SU-DHL-6 (cell line): ENCODE measurements at regions not wholly inside any gene's neighbourhood (a gene's known extent, or its start where the extent isn't known, plus 50 kb on each side); places are given as distances from the start of the nearest gene placed in this dataset.

Experiments
- H2AFZ ChIP-seq: fragments of 200-600 bp; sonication (generic); 2 replicates; pipeline ENCODE4 v1.6.1; 2014; ENCODE audit warnings: low read depth, mild to moderate bottlenecking, moderate library complexity, mixed read lengths, antibody characterized with exemption, low read length; ENCODE audit not compliant: severe bottlenecking
- H3F3A ChIP-seq: fragments of 200-600 bp; shearing (Covaris generic); 2 replicates; pipeline ENCODE4 v1.6.0; 2016; ENCODE audit warnings: antibody characterized with exemption, mild to moderate bottlenecking; ENCODE audit not compliant: insufficient read depth
- H3K27ac ChIP-seq: fragments of 200-600 bp; sonication (generic); 2 replicates; pipeline ENCODE4 v1.5.1; 2016; ENCODE audit warnings: low read depth, mild to moderate bottlenecking, low read length, moderate library complexity, mixed read lengths
- H3K27me3 ChIP-seq: fragments of 200-600 bp; sonication (generic), shearing (Covaris generic); 2 replicates; pipeline ENCODE4 v1.6.0; 2014; ENCODE audit warnings: mild to moderate bottlenecking, low read length
- H3K36me3 ChIP-seq: fragments of 200-600 bp; sonication (generic); 2 replicates; pipeline ENCODE4 v1.6.1; 2014; ENCODE audit warnings: mild to moderate bottlenecking, low read length, mixed read lengths
- H3K4me2 ChIP-seq: fragments of 300-600, 200-600 bp; shearing (Covaris generic), sonication (generic); 2 replicates; pipeline ENCODE4 v1.6.0; 2014; ENCODE audit warnings: low read length, low read depth, mild to moderate bottlenecking; ENCODE audit not compliant: poor library complexity, severe bottlenecking
- H3K4me3 ChIP-seq: fragments of 200-600 bp; sonication (generic); 2 replicates; pipeline ENCODE4 v1.5.1; 2014; ENCODE audit warnings: antibody characterized with exemption, low read length, mild to moderate bottlenecking, mixed read lengths; ENCODE audit not compliant: insufficient read depth, poor library complexity, severe bottlenecking
- H3K79me2 ChIP-seq: fragments of 200-600 bp; sonication (generic); 2 replicates; pipeline ENCODE4 v1.6.1; 2014; ENCODE audit warnings: mild to moderate bottlenecking, low read length, moderate library complexity; ENCODE audit not compliant: insufficient read depth
- H3K9ac ChIP-seq: fragments of 200-600 bp; sonication (generic); 2 replicates; pipeline ENCODE4 v1.7.0; 2014; ENCODE audit warnings: mild to moderate bottlenecking, low read length
- H3K9me2 ChIP-seq: fragments of 200-600 bp; sonication (generic); replicated peaks from 2 replicates; pipeline ENCODE4 v1.6.1; 2014; ENCODE audit warnings: low read length; ENCODE audit not compliant: insufficient read depth
- H3K9me3 ChIP-seq: fragments of 200-600 bp; sonication (generic); 2 replicates; pipeline ENCODE4 v1.6.1; 2014; ENCODE audit warnings: low read length, mixed read lengths; ENCODE audit not compliant: insufficient read depth
- H4K20me1 ChIP-seq: fragments of 200-600 bp; sonication (generic); 2 replicates; pipeline ENCODE4 v1.6.1; 2014; ENCODE audit warnings: low read depth, mild to moderate bottlenecking, antibody characterized with exemption, low read length, moderate library complexity, mixed read lengths
- EZH2phosphoT487 ChIP-seq: fragments of 200-600 bp; sonication (generic), shearing (Covaris generic); conservative IDR thresholded peaks from 2 replicates; pipeline ENCODE4 v1.6.1; 2018; ENCODE audit warnings: mild to moderate bottlenecking, antibody characterized with exemption, low read length, moderate library complexity, mixed read lengths
- TF ChIP-seq, protein P1 (sequence below): fragments of 200-600 bp; sonication (generic); IDR thresholded peaks from one replicate; pipeline ENCODE4 v1.5.1; 2017; ENCODE audit warnings: antibody characterized with exemption, mild to moderate bottlenecking, low read length, moderate library complexity; ENCODE audit not compliant: insufficient read depth, poor library complexity, severe bottlenecking

DNA sequence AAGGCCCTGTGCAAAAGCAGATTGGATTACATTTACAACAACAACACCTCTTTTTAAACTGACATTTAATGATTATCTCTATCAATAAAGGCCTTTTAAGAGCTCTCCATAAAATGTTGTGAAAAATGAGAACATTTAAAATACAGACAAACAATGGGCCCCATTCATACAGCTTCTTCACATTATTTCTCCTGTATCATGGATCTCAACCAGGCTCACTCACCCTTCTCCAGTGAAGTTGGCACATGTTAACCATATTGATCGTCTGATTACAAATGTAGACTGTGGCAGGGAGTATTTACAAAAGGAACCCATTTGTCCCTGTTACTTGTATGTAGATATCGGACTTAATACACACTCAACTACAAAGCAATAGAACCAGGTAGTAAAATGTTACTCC lies 220.2 kb upstream of the BTG1 start:
- no peak overlapping the region for H3K4me3 ChIP-seq
- peak overlapping the region; percentile 17; the same call in 1 of the 2 replicates for H3K9ac ChIP-seq
- H3K27me3 ChIP-seq, result no peaks in the 10 kb centered on the region
- no peak for TF ChIP-seq EZH2phosphoT487
- peak overlapping the region; percentile 11 for H2AFZ ChIP-seq
- H3F3A ChIP-seq, result peaks cover 49% of the 10 kb centered on the region
- peak overlapping the region; percentile 67 for H3K4me2 ChIP-seq
- H3K36me3 ChIP-seq, result no peaks in the 10 kb centered on the region
- H3K9me2 ChIP-seq, result no peaks in the 10 kb centered on the region
- peak overlapping the region; percentile 95 for H3K27ac ChIP-seq
- no peaks in the 10 kb centered on the region for H3K79me2 ChIP-seq
- H4K20me1 ChIP-seq, result no peaks in the 10 kb centered on the region
- H3K9me3 ChIP-seq, result no peaks in the 10 kb centered on the region

DNA sequence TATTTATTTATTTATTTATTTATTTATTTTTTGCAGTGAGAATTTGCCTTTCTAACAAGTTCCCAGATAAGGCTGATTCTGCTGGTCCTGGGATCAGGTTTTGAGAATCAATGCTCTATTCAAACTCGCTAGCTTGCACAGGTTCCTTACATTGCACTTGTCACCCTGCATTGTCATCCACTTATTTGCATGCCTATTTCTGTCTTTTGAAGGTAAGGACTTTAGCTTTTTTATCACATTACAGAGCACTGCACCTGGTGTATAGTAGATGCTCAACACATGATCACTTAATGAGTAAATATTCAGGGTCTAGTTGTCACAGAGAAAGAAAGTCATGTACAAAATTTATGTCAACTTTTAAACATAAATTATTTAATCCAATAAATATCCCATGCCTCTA lies 219.7 kb upstream of the BTG1 start:
- peak overlapping the region; percentile 67 for H3K4me2 ChIP-seq
- H3K4me3 ChIP-seq, result peak overlapping the region; percentile 12
- TF ChIP-seq EZH2phosphoT487, result no peak
- TF ChIP-seq, protein P1, sequence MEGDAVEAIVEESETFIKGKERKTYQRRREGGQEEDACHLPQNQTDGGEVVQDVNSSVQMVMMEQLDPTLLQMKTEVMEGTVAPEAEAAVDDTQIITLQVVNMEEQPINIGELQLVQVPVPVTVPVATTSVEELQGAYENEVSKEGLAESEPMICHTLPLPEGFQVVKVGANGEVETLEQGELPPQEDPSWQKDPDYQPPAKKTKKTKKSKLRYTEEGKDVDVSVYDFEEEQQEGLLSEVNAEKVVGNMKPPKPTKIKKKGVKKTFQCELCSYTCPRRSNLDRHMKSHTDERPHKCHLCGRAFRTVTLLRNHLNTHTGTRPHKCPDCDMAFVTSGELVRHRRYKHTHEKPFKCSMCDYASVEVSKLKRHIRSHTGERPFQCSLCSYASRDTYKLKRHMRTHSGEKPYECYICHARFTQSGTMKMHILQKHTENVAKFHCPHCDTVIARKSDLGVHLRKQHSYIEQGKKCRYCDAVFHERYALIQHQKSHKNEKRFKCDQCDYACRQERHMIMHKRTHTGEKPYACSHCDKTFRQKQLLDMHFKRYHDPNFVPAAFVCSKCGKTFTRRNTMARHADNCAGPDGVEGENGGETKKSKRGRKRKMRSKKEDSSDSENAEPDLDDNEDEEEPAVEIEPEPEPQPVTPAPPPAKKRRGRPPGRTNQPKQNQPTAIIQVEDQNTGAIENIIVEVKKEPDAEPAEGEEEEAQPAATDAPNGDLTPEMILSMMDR, result no peak
- H3K79me2 ChIP-seq, result no peaks in the 10 kb centered on the region
- no peaks in the 10 kb centered on the region for H3K27me3 ChIP-seq
- H2AFZ ChIP-seq, result peak overlapping the region; percentile 11
- H3K27ac ChIP-seq, result peak overlapping the region; percentile 95
- 0 out of 2 replicates have a peak overlapping the region, but pooled peaks have one; percentile 17 for H3K9ac ChIP-seq
- no peaks in the 10 kb centered on the region for H3K9me3 ChIP-seq
- peaks cover 49% of the 10 kb centered on the region for H3F3A ChIP-seq
- no peaks in the 10 kb centered on the region for H4K20me1 ChIP-seq
- H3K9me2 ChIP-seq, result no peaks in the 10 kb centered on the region
- no peaks in the 10 kb centered on the region for H3K36me3 ChIP-seq

DNA sequence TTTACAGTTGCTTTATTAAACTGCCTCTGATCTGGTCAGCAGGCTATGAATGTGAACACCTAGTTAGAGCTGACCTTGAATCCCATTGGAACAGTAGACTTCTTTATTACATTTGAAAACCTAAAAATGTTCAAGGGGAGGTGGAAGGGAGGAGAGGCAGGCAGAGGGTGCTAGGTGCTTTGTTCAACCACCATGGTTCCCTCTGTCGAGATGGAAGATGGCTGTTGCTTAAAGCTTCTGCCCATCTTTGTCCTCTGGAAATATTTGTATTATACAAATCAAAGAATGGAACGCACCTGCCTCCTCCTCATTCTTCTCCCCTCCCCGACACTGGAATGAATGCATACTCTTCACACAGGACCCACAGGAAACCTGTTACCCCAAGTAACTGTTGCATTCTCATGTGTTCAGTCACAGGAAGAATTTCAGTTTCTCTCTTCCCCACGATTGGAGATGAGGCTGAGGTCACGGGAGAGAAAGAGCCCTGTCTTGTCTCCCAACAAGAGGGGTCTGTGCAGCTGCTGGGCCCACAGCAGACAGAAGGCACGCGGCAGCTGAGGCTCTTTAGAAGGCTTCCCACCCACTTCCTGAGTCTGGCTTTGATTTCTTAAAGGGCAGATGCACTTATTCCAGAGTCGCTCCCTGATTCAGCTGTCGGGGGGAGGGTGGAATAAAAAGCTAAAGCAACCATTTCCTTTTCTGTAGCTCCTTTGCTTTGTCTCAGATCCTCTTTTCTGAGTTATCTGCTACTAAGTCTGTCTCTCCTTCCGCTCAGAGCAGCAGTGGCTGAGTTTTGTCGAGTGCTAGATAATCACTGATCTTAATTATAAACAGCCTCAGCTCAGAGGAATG lies 217.9 kb upstream of the BTG1 start:
- Histone ChIP-seq H3K4me3 (peak overlapping the region; percentile 46), H3K9me2 (no peaks in the 10 kb centered on the region), H3K27ac (peak overlapping the region; percentile 95), H3K79me2 (no peaks in the 10 kb centered on the region), H3K36me3 (no peaks in the 10 kb centered on the region), H4K20me1 (no peaks in the 10 kb centered on the region), H2AFZ (peak overlapping the region; percentile 9), H3K4me2 (peak overlapping the region; percentile 67), H3K9ac (peak overlapping the region; percentile 59), H3K9me3 (no peaks in the 10 kb centered on the region), H3K27me3 (no peaks in the 10 kb centered on the region), H3F3A (peaks cover 49% of the 10 kb centered on the region)
- TF ChIP-seq, protein P1, result no peak
- no peak for TF ChIP-seq EZH2phosphoT487

DNA sequence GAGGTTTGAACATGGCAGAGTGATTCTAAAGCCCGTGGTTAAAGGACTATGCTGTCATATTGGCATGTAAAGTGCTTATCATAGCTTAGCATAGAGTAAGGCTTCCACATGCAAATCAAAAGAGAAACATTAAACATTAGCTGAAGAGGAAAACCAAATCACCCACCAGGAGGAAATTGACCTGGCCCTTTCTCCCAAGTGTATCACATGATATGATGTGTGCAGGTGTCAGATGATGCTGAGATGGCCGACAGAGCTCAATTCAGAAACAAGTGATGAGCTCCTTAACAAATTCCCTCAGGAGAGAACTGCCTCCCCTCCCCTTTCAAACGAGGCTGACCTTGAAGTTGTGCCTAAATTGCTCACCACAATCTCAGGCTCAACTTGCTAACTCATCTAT lies 217.1 kb upstream of the BTG1 start:
- Histone ChIP-seq H3K36me3 (no peaks in the 10 kb centered on the region), H2AFZ (peak overlapping the region; percentile 9), H3K9ac (peak overlapping the region; percentile 59), H3K79me2 (no peaks in the 10 kb centered on the region), H4K20me1 (no peaks in the 10 kb centered on the region), H3F3A (peaks cover 44% of the 10 kb centered on the region), H3K27ac (peak overlapping the region; percentile 95), H3K9me3 (no peaks in the 10 kb centered on the region), H3K9me2 (no peaks in the 10 kb centered on the region), H3K4me2 (peak overlapping the region; percentile 67), H3K27me3 (no peaks in the 10 kb centered on the region), H3K4me3 (peak overlapping the region; percentile 46)
- TF ChIP-seq, protein P1, result no peak
- TF ChIP-seq EZH2phosphoT487, result no peak
